Omental fat pad (tissue), 3 donors: ENCODE measurements at regions not wholly inside any gene's neighbourhood (a gene's known extent, or its start where the extent isn't known, plus 50 kb on each side); places are given as distances from the start of the nearest gene placed in this dataset.

Experiments
- ATAC-seq: fragments of 150-250 bp; one replicate; pipeline ENCODE4 v1.9.1; 2016; ENCODE audit warnings: mild to moderate bottlenecking, moderate library complexity; ENCODE audit not compliant: low FRiP score
- DNase-seq: peaks from one replicate; pipeline ENCODE4 v3.0.0-alpha.2; 2019; ENCODE audit warnings: low spot score
- CTCF ChIP-seq, 3 donors: fragments of 450-650 bp; IDR thresholded peaks; one replicate each; pipeline ENCODE4 v1.5.1; 2016 to 2017; ENCODE audit warnings: antibody characterized with exemption in 3 of 3, mild to moderate bottlenecking in 3 of 3, moderate library complexity in 2 of 3

- no peak for TF ChIP-seq CTCF (IDR thresholded peaks at IDR 0.05)
- DNase-seq (no peak), ATAC-seq (no peak)
Measured at GRCh38 chr9:85428230-85428629, 313.5 kb downstream of the AGTPBP1 start.

GRCh38 chr9:85427772-85428171, 314.0 kb downstream of the AGTPBP1 start:
- ATAC-seq (no peak), DNase-seq (no peak)
- no peak for TF ChIP-seq CTCF (IDR thresholded peaks at IDR 0.05)

GRCh38 chr9:85425153-85425611, 316.6 kb downstream of the AGTPBP1 start:
- ATAC-seq (no peak), DNase-seq (no peak)
- TF ChIP-seq CTCF (IDR thresholded peaks at IDR 0.05), result no peak

GRCh38 chr9:85423422-85423821, 318.3 kb downstream of the AGTPBP1 start:
- no peak for ATAC-seq
- no peak for TF ChIP-seq CTCF (IDR thresholded peaks at IDR 0.05)
- no peak for DNase-seq

- ATAC-seq, result no peak
- TF ChIP-seq CTCF (IDR thresholded peaks at IDR 0.05), result no peak
Measured at GRCh38 chr9:85421641-85422040, 320.1 kb downstream of the AGTPBP1 start.

GRCh38 chr9:85420750-85421149, 321.0 kb downstream of the AGTPBP1 start:
- DNase-seq (no peak), ATAC-seq (no peak)
- TF ChIP-seq CTCF (IDR thresholded peaks at IDR 0.05), result no peak

More at GRCh38 chr9:85421641-85422040, 320.1 kb downstream of the AGTPBP1 start:
- DNase-seq, result no peak

GRCh38 chr9:85417674-85418073, 324.1 kb downstream of the AGTPBP1 start:
- ATAC-seq, result no peak
- DNase-seq, result no peak
- TF ChIP-seq CTCF (IDR thresholded peaks at IDR 0.05), result no peak
